H1 (cell line): ENCODE measurements at regions not wholly inside any gene's neighbourhood (a gene's known extent, or its start where the extent isn't known, plus 50 kb on each side); places are given as distances from the start of the nearest gene placed in this dataset.
"Not testable (repeated sequence)": the region's sequence is repeated elsewhere in the genome, so short reads cannot be mapped to it uniquely, and the experiment has no call there.

Experiments used
- CTCF ChIP-seq, 3 experiments: IDR thresholded peaks; 1 replicate in 2 of 3; 2 replicates in 1 of 3; pipeline versions ENCODE4 v1.5.1 to v1.6.1; 2011; ENCODE audit warnings: low read length in 3 of 3, mild to moderate bottlenecking in 3 of 3, inconsistent platforms in 2 of 3, low read depth in 1 of 3, moderate library complexity in 1 of 3; ENCODE audit not compliant: insufficient read depth in 1 of 3; ENCODE audit errors: control extremely low read depth in 1 of 3
- EZH2 ChIP-seq: fragments of 200-600 bp; sonication (generic); IDR thresholded peaks from 2 replicates; pipeline ENCODE4 v1.7.1; 2012; ENCODE audit warnings: low read depth, mild to moderate bottlenecking, moderate library complexity, low read length, inconsistent platforms; ENCODE audit not compliant: severe bottlenecking
- FOSL1 ChIP-seq: IDR thresholded peaks from 2 replicates; pipeline ENCODE4 v1.6.1; 2011; ENCODE audit warnings: mild to moderate bottlenecking, low read depth, low read length, moderate library complexity; ENCODE audit not compliant: insufficient read depth
- GABPA ChIP-seq: IDR thresholded peaks from 2 replicates; pipeline ENCODE4 v1.6.1; 2011; ENCODE audit warnings: mild to moderate bottlenecking, low read length, moderate library complexity, borderline replicate concordance; ENCODE audit not compliant: insufficient read depth
- KDM1A ChIP-seq: fragments of 200-600, 300-600 bp; sonication (generic); IDR thresholded peaks from 2 replicates; pipeline ENCODE4 v1.7.1; 2016; ENCODE audit warnings: mild to moderate bottlenecking, low read length, borderline replicate concordance
- POLR2AphosphoS5 ChIP-seq: IDR thresholded peaks from 2 replicates; pipeline ENCODE4 v1.6.1; 2011; ENCODE audit warnings: low read depth, low read length
- SIN3A ChIP-seq, 2 experiments: IDR thresholded peaks in 1 of 2; conservative IDR thresholded peaks in 1 of 2; 2 replicates each; pipeline ENCODE4 v1.6.1; 2011 to 2012; ENCODE audit warnings: low read length in 2 of 2, improper control_type of control experiment in 1 of 2, low read depth in 1 of 2, mild to moderate bottlenecking in 1 of 2
- SIRT6 ChIP-seq: IDR thresholded peaks from one replicate; pipeline ENCODE4 v1.7.1; 2012; ENCODE audit warnings: low read length, inconsistent platforms
- SIX5 ChIP-seq: IDR thresholded peaks from 2 replicates; pipeline ENCODE4 v1.6.1; 2011; ENCODE audit warnings: mild to moderate bottlenecking, low read depth, low read length
- SP2 ChIP-seq: IDR thresholded peaks from 2 replicates; pipeline ENCODE4 v1.6.1; 2012; ENCODE audit warnings: mild to moderate bottlenecking, low read length, inconsistent platforms
- TAF1 ChIP-seq: IDR thresholded peaks from 2 replicates; pipeline ENCODE4 v1.6.1; 2011; ENCODE audit warnings: mild to moderate bottlenecking, low read depth, low read length
- TF ChIP-seq, protein P1 (sequence below): IDR thresholded peaks from 2 replicates; pipeline ENCODE4 v1.6.1; 2011; ENCODE audit warnings: low read depth, mild to moderate bottlenecking, low read length; ENCODE audit not compliant: insufficient read depth
- TF ChIP-seq, protein P2 (sequence below): IDR thresholded peaks from 2 replicates; pipeline ENCODE4 v1.6.1; 2011; ENCODE audit warnings: low read length, improper control_type of control experiment

- TF ChIP-seq CTCF (IDR thresholded peaks at IDR 0.05; ENCODE audit: control extremely low read depth in 1 of 3, insufficient read depth in 1 of 3, low read depth in 1 of 3, low read length in 3 of 3); FOSL1; EZH2; SIN3A (conservative IDR thresholded peaks at IDR 0.05 in 1 of 2, IDR thresholded peaks at IDR 0.05 in 1 of 2; ENCODE audit: low read depth in 1 of 2, low read length in 2 of 2); POLR2AphosphoS5; SIX5; GABPA; TAF1; SP2; SIRT6; KDM1A: not testable (repeated sequence)
- TF ChIP-seq, protein P1, sequence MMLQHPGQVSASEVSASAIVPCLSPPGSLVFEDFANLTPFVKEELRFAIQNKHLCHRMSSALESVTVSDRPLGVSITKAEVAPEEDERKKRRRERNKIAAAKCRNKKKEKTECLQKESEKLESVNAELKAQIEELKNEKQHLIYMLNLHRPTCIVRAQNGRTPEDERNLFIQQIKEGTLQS, result not testable (repeated sequence)
- TF ChIP-seq, protein P2, sequence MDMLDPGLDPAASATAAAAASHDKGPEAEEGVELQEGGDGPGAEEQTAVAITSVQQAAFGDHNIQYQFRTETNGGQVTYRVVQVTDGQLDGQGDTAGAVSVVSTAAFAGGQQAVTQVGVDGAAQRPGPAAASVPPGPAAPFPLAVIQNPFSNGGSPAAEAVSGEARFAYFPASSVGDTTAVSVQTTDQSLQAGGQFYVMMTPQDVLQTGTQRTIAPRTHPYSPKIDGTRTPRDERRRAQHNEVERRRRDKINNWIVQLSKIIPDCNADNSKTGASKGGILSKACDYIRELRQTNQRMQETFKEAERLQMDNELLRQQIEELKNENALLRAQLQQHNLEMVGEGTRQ, result not testable (repeated sequence)
Measured at GRCh38 chr2:239592629-239593290, 191.9 kb upstream of the HDAC4 start.
